Esophagus muscularis mucosa (tissue), 4 donors: ENCODE measurements at regions not wholly inside any gene's neighbourhood (a gene's known extent, or its start where the extent isn't known, plus 50 kb on each side); places are given as distances from the start of the nearest gene placed in this dataset.

Experiments used
- DNase-seq: peaks from one replicate; pipeline ENCODE4 v3.0.0-alpha.2; 2017; ENCODE audit errors: extremely low spot score
- H3K27ac ChIP-seq, 4 donors: fragments of 200-600 bp; sonication (generic); replicated peaks in 1 of 4; 1 replicate in 3 of 4; 2 replicates in 1 of 4; pipeline ENCODE4 v1.5.1; 2016 to 2019; ENCODE audit warnings: mild to moderate bottlenecking in 1 of 4
- H3K27me3 ChIP-seq, 4 donors: fragments of 200-600 bp; sonication (generic); one replicate each; pipeline versions ENCODE4 v1.5.1 to v1.6.0; 2016 to 2019
- H3K36me3 ChIP-seq, 4 donors: fragments of 200-600 bp; sonication (generic); one replicate each; pipeline ENCODE4 v1.5.1; 2016 to 2019
- H3K4me1 ChIP-seq, 4 donors: fragments of 200-600 bp; sonication (generic); one replicate each; pipeline ENCODE4 v1.5.1; 2016 to 2019
- H3K4me3 ChIP-seq, 4 donors: fragments of 200-600 bp; sonication (generic); 1 replicate in 2 of 4; 2 replicates in 2 of 4; pipeline ENCODE4 v1.5.1; 2016 to 2019; ENCODE audit warnings: mild to moderate bottlenecking in 4 of 4, moderate library complexity in 1 of 4
- H3K9me3 ChIP-seq, 4 donors: fragments of 200-600 bp; sonication (generic); 1 replicate in 3 of 4; 2 replicates in 1 of 4; pipeline ENCODE4 v1.5.1; 2016 to 2019
- CTCF ChIP-seq, 3 experiments: fragments of 200-600 bp in 2 of 3; fragments of 450-650 bp in 1 of 3; sonication (generic) in 2 of 3; IDR thresholded peaks; one replicate each; pipeline ENCODE4 v1.5.1; 2017 to 2019; ENCODE audit warnings: antibody characterized with exemption in 3 of 3, mild to moderate bottlenecking in 2 of 3, moderate library complexity in 1 of 3
- EP300 ChIP-seq: sonication (generic); formaldehyde crosslinking; IDR thresholded peaks from one replicate; pipeline ENCODE4 v1.6.1; 2017; ENCODE audit warnings: antibody characterized with exemption
- POLR2A ChIP-seq: fragments of 450-650 bp; IDR thresholded peaks from one replicate; pipeline ENCODE4 v1.6.1; 2017; ENCODE audit warnings: antibody characterized with exemption, moderate library complexity, mild to moderate bottlenecking, low read depth
- POLR2AphosphoS5 ChIP-seq, 2 donors: sonication (generic); formaldehyde crosslinking; IDR thresholded peaks; one replicate each; pipeline ENCODE4 v1.6.1; 2017; ENCODE audit warnings: antibody characterized with exemption in 2 of 2
- WGBS: methylation state at CpG from one replicate; pipeline ENCODE4 v1.1.5; 2018; 5-methylcytosine and 5-hydroxymethylcytosine counted together
- intact Hi-C: fragments of 100-400 bp; cut with DNase I; formaldehyde crosslinking; loops from one replicate; pipeline ENCODE4 v1.15.1; 2023

- intact Hi-C loops: no loop called here
These were observed 244.8 kb upstream of the MINDY3 start for GRCh38 chr10:16105082-16105481.

GRCh38 chr10:16116404-16117304 lies 256.3 kb upstream of the MINDY3 start:
- no peaks in the 10 kb centered on the region for H3K27me3 ChIP-seq
- TF ChIP-seq POLR2A: no peak
- peak in 1 of 3 experiments; percentile 14 for TF ChIP-seq CTCF (IDR thresholded peaks at IDR 0.05)
- H3K36me3 ChIP-seq: no peaks in the 10 kb centered on the region
- DNase-seq: no peak
- H3K27ac ChIP-seq: no peak overlapping the region
- no peak overlapping the region for H3K4me3 ChIP-seq
- H3K4me1 ChIP-seq: no peaks in the 10 kb centered on the region
- 65% methylated on average over 10 of the region's 11 CpGs for WGBS
- intact Hi-C loops: no loop called here
- no peaks in the 10 kb centered on the region for H3K9me3 ChIP-seq

More at GRCh38 chr10:16105082-16105481, 244.8 kb upstream of the MINDY3 start:
- no peak for TF ChIP-seq EP300
- TF ChIP-seq CTCF (IDR thresholded peaks at IDR 0.05): no peak
- no peak for TF ChIP-seq POLR2A
- no peak for TF ChIP-seq POLR2AphosphoS5 (IDR thresholded peaks at IDR 0.05)
- H3K4me1 ChIP-seq: no peaks in the 10 kb centered on the region
- H3K27me3 ChIP-seq: no peaks in the 10 kb centered on the region
- H3K27ac ChIP-seq: no peak overlapping the region
- DNase-seq: no peak
- no peak overlapping the region for H3K4me3 ChIP-seq
- 41% methylated on average over 3 of the region's 3 CpGs for WGBS
- no peaks in the 10 kb centered on the region for H3K36me3 ChIP-seq
- H3K9me3 ChIP-seq: no peaks in the 10 kb centered on the region

GRCh38 chr10:16117305-16117695 lies 257.0 kb upstream of the MINDY3 start:
- no peak for TF ChIP-seq EP300
- TF ChIP-seq CTCF (IDR thresholded peaks at IDR 0.05): no peak
- no peak for TF ChIP-seq POLR2A
- TF ChIP-seq POLR2AphosphoS5 (IDR thresholded peaks at IDR 0.05): no peak
- DNase-seq: no peak
- 71% methylated on average over 4 of the region's 4 CpGs for WGBS
- Histone ChIP-seq H3K27me3 (no peaks in the 10 kb centered on the region), H3K9me3 (no peaks in the 10 kb centered on the region), H3K36me3 (no peaks in the 10 kb centered on the region), H3K4me3 (no peak overlapping the region), H3K27ac (no peak overlapping the region), H3K4me1 (no peaks in the 10 kb centered on the region)
- intact Hi-C loops: no loop called here

- Histone ChIP-seq H3K9me3 (no peaks in the 10 kb centered on the region), H3K27me3 (no peaks in the 10 kb centered on the region), H3K27ac (no peak overlapping the region), H3K36me3 (no peaks in the 10 kb centered on the region), H3K4me3 (no peak overlapping the region), H3K4me1 (no peaks in the 10 kb centered on the region)
- intact Hi-C loops: no loop called here
- TF ChIP-seq CTCF (IDR thresholded peaks at IDR 0.05) (no peak), POLR2A (no peak), EP300 (no peak), POLR2AphosphoS5 (IDR thresholded peaks at IDR 0.05) (no peak)
- no peak for DNase-seq
These were observed 259.1 kb upstream of the MINDY3 start for GRCh38 chr10:16119445-16119844.

- Histone ChIP-seq H3K4me1 (no peaks in the 10 kb centered on the region), H3K27ac (no peak overlapping the region), H3K9me3 (no peaks in the 10 kb centered on the region), H3K4me3 (no peak overlapping the region), H3K27me3 (no peaks in the 10 kb centered on the region), H3K36me3 (no peaks in the 10 kb centered on the region)
- TF ChIP-seq POLR2A: no peak
- TF ChIP-seq POLR2AphosphoS5 (IDR thresholded peaks at IDR 0.05): no peak
- no peak for TF ChIP-seq EP300
- TF ChIP-seq CTCF (IDR thresholded peaks at IDR 0.05): no peak
- intact Hi-C loops: no loop called here
- WGBS: 93% methylated on average over 3 of the region's 3 CpGs
- no peak for DNase-seq
These were observed 260.3 kb upstream of the MINDY3 start for GRCh38 chr10:16120563-16120962.
